Cardiac fibroblast (primary cell): ENCODE measurements at regions not wholly inside any gene's neighbourhood (a gene's known extent, or its start where the extent isn't known, plus 50 kb on each side); places are given as distances from the start of the nearest gene placed in this dataset.
"Not testable (repeated sequence)": the region's sequence is repeated elsewhere in the genome, so short reads cannot be mapped to it uniquely, and the experiment has no call there.

Experiments
- DNase-seq, 2 donors: peaks; one replicate each; pipeline versions ENCODE4 v3.0.0 to v3.0.0-alpha.2; 2010; ENCODE audit warnings: low read depth in 2 of 2
- H3K4me3 ChIP-seq, 2 donors: replicated peaks in 1 of 2; 1 replicate in 1 of 2; 2 replicates in 1 of 2; pipeline ENCODE4 v1.5.1; 2011; ENCODE audit warnings: low read depth in 2 of 2, low read length in 2 of 2, mild to moderate bottlenecking in 2 of 2, moderate library complexity in 1 of 2
- CTCF ChIP-seq: IDR thresholded peaks from one replicate; pipeline ENCODE4 v1.5.1; 2011; ENCODE audit warnings: low read depth, mild to moderate bottlenecking, low read length, inconsistent platforms

- no peak overlapping the region for H3K4me3 ChIP-seq
- no peak for TF ChIP-seq CTCF
- DNase-seq, result no peak
Observed at GRCh38 chr12:73112035-73112816, 840.1 kb downstream of the TRHDE start.

GRCh38 chr12:73124480-73124879 is 852.3 kb downstream of the TRHDE start:
- no peak for DNase-seq
- no peak for TF ChIP-seq CTCF
- H3K4me3 ChIP-seq, result no peak overlapping the region

- no peak for TF ChIP-seq CTCF
- no peak for DNase-seq
- no peak overlapping the region for H3K4me3 ChIP-seq
Observed at GRCh38 chr12:73125148-73125547, 853.0 kb downstream of the TRHDE start.

GRCh38 chr12:73136386-73136785 is 864.2 kb downstream of the TRHDE start:
- no peak overlapping the region for H3K4me3 ChIP-seq
- DNase-seq, result no peak
- TF ChIP-seq CTCF, result no peak

GRCh38 chr12:73139642-73140041 is 867.5 kb downstream of the TRHDE start:
- not testable (repeated sequence) for DNase-seq

GRCh38 chr12:73158341-73158740 is 886.2 kb downstream of the TRHDE start:
- no peak for TF ChIP-seq CTCF

More at GRCh38 chr12:73139642-73140041, 867.5 kb downstream of the TRHDE start:
- not testable (repeated sequence) for H3K4me3 ChIP-seq

GRCh38 chr12:73159954-73160353 is 887.8 kb downstream of the TRHDE start:
- no peak for DNase-seq
- no peak for TF ChIP-seq CTCF
- no peak overlapping the region for H3K4me3 ChIP-seq

More at GRCh38 chr12:73158341-73158740, 886.2 kb downstream of the TRHDE start:
- no peak overlapping the region for H3K4me3 ChIP-seq
- DNase-seq, result no peak
